Lung (tissue), 11 donors: ENCODE measurements at regions not wholly inside any gene's neighbourhood (a gene's known extent, or its start where the extent isn't known, plus 50 kb on each side); places are given as distances from the start of the nearest gene placed in this dataset.
A peak's percentile ranks its signal among the peaks of the same experiment; 100 is the strongest.

Source experiments
- ATAC-seq: fragments of 200-7000 bp; cut with Tn5 transposase; one replicate; pipeline ENCODE4 v1.9.1; 2020; ENCODE audit warnings: moderate number of reproducible peaks; ENCODE audit not compliant: insufficient read depth, low FRiP score
- DNase-seq, 3 donors: peaks; one replicate each; pipeline ENCODE4 v3.0.0-alpha.2; 2013 to 2017
- H3K27ac ChIP-seq, 2 donors: one replicate each; pipeline ENCODE4 v1.5.1; 2013; ENCODE audit warnings: mild to moderate bottlenecking in 2 of 2, moderate library complexity in 2 of 2, control low read depth in 1 of 2, inconsistent platforms in 1 of 2, low read depth in 1 of 2, low read length in 1 of 2
- H3K27me3 ChIP-seq, 3 donors: one replicate each; pipeline ENCODE4 v1.5.1; 2013; ENCODE audit warnings: low read length in 2 of 3; ENCODE audit not compliant: control insufficient read depth in 3 of 3, insufficient read depth in 3 of 3
- H3K36me3 ChIP-seq, 4 donors: one replicate each; pipeline ENCODE4 v1.5.1; 2013; ENCODE audit warnings: low read length in 4 of 4, mild to moderate bottlenecking in 1 of 4, moderate library complexity in 1 of 4; ENCODE audit not compliant: control insufficient read depth in 4 of 4, insufficient read depth in 4 of 4
- H3K4me1 ChIP-seq, 5 donors: one replicate each; pipeline ENCODE4 v1.5.1; 2013; ENCODE audit warnings: low read length in 5 of 5, mild to moderate bottlenecking in 2 of 5, moderate library complexity in 1 of 5; ENCODE audit not compliant: control insufficient read depth in 5 of 5, insufficient read depth in 5 of 5
- H3K4me3 ChIP-seq: one replicate; pipeline ENCODE4 v1.5.1; 2013; ENCODE audit warnings: mild to moderate bottlenecking, control low read depth, moderate library complexity
- H3K9ac ChIP-seq, 2 donors: one replicate each; pipeline ENCODE4 v1.5.1; 2013; ENCODE audit warnings: low read length in 2 of 2, control low read depth in 1 of 2; ENCODE audit not compliant: insufficient read depth in 1 of 2
- H3K9me3 ChIP-seq, 4 donors: one replicate each; pipeline ENCODE4 v1.5.1; 2013; ENCODE audit warnings: low read length in 3 of 4, mild to moderate bottlenecking in 1 of 4, moderate library complexity in 1 of 4; ENCODE audit not compliant: control insufficient read depth in 4 of 4, insufficient read depth in 3 of 4
- WGBS, 2 donors: extraction: QIAGEN DNeasy Blood & Tissue Kit; methylation state at CpG; one replicate each; pipeline ENCODE4 v1.1.7; 2013; 5-methylcytosine and 5-hydroxymethylcytosine counted together
- TF ChIP-seq, protein P1 (sequence below): IDR thresholded peaks from 2 replicates; pipeline ENCODE4 v1.5.1; 2012; ENCODE audit warnings: mild to moderate bottlenecking; ENCODE audit errors: control extremely low read depth, extremely low read depth
- donor health status: control.
- donor health status: control.
- donor health status: Bipolar disorder and iron deficiency.
- donor health status: healthy.
- donor health status: DM: yes; HTN: yes; CAD: no.

DNA sequence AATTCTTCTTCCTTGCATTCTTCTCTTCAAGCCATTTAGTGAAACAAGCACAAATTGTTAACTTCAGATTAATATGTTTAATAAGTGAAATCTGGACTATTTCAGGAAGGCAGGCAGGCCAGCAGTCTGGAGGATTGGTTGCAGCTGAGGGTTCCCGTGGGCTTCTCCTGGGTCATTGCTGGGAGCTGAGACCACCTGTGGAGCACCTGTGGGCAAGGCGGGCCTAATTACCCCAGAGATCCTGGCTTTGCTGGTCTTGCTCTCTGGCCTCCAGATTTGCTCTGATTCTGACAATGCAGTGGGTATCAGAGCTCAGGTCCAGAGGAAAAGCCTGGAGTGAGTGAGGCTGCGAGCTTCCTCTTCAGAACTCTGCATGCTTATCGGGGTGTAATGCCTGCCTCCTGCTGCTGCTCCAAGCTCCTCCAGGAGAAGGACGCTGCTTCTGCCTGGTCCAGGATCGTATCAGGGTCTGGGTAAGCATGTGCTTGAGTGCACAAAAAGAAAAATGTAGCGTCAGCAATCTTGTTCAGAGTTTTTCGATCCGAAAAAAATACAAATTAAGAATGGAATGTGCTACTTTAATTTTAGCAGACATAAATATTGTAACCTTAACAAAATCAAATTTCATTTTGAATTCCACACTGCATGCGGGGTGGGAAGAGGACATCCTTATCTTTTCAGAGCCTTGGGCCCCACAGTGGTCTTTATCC lies 93.8 kb downstream of the TMEM30B start:
- TF ChIP-seq, protein P1, sequence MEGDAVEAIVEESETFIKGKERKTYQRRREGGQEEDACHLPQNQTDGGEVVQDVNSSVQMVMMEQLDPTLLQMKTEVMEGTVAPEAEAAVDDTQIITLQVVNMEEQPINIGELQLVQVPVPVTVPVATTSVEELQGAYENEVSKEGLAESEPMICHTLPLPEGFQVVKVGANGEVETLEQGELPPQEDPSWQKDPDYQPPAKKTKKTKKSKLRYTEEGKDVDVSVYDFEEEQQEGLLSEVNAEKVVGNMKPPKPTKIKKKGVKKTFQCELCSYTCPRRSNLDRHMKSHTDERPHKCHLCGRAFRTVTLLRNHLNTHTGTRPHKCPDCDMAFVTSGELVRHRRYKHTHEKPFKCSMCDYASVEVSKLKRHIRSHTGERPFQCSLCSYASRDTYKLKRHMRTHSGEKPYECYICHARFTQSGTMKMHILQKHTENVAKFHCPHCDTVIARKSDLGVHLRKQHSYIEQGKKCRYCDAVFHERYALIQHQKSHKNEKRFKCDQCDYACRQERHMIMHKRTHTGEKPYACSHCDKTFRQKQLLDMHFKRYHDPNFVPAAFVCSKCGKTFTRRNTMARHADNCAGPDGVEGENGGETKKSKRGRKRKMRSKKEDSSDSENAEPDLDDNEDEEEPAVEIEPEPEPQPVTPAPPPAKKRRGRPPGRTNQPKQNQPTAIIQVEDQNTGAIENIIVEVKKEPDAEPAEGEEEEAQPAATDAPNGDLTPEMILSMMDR = no peak
- DNase-seq = peak; percentile 24 to 45 (median 32)
- no peak for ATAC-seq
- no peak overlapping the region for H3K9ac ChIP-seq
- H3K36me3 ChIP-seq = no peaks in the 10 kb centered on the region
- H3K27ac ChIP-seq = no peak overlapping the region
- WGBS, 2 donors = 77 to 78% methylated on average over 10 of the region's 10 CpGs
- peaks cover 0 to 26% (median 4%) of the 10 kb centered on the region in 5 donors for H3K4me1 ChIP-seq
- no peaks in the 10 kb centered on the region for H3K9me3 ChIP-seq
- H3K27me3 ChIP-seq = no peaks in the 10 kb centered on the region
- no peak overlapping the region for H3K4me3 ChIP-seq

DNA sequence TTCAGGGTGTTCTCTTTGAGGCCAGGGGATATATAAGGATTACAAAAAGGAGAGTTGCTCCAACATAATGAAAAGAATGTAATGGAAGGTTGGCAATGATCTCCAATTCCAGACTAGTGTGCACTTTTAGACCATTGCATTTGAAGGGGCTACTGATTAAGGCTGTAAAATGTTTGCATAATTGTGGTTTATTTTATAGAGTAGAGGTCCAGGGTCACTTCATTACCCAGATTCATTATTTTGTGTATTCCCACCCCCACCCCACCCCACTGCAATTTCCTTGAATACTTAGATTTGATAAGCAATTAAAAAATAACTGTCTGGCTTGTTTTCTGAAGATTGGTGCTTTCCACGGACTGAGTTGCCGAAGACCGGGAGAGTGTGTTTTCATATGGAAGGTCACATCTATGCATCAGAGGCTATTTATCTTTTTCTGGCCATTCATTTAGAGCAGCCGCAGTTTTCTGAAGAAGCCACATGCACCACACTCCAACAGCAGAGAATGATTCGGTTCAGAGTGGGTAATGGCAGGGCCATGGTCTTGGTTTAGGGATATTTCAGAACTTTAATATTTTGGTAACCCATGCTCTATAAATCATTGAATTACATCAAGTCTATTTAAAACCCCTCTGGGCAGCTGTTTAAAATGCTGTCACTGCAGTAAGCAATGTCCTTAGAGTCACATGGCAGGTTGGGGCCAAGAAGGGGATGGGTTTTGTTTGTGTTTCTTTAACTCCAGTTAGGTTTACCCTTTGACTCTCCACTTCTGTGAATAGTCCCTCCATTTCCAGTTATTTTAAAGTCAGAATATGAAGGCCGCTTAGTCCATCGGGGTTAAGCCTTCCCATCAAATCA lies 94.6 kb downstream of the TMEM30B start:
- peak in 2 of 3 donors; percentile 19 to 37 for DNase-seq

DNA sequence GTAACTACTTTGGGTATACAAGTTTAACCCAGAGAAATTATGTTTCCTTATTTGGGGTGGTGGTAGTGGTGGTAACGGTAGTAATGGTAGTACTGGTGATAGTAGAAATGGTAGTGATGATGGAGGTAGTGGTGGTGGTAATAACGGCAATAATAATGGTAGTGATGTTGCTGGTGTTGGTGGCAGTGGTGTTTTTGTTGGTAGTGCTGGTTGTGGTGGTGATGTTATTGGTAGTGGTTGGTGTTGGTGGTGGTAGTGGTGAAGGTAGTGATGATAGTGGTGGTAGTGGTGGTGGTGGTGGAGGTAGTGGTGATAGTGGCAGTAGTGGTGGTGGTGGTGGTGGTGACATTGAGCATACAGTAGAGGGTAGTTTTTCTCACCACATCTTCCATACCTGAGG lies 95.6 kb downstream of the TMEM30B start:
- no peak overlapping the region for H3K9ac ChIP-seq
- H3K27ac ChIP-seq = no peak overlapping the region
- TF ChIP-seq, protein P1 = no peak
- H3K9me3 ChIP-seq = peaks cover 0 to 3% (median 0%) of the 10 kb centered on the region in 4 donors
- H3K4me1 ChIP-seq = peaks cover 0 to 26% (median 4%) of the 10 kb centered on the region in 5 donors
- ATAC-seq (no peak), DNase-seq (no peak)
- H3K27me3 ChIP-seq = no peaks in the 10 kb centered on the region
- WGBS, 2 donors = 68 to 74% methylated on average over 2 of the region's 2 CpGs
- no peak overlapping the region for H3K4me3 ChIP-seq
- H3K36me3 ChIP-seq = no peaks in the 10 kb centered on the region

More for the DNA sequence above, 94.6 kb downstream of the TMEM30B start:
- Histone ChIP-seq H3K36me3 (no peaks in the 10 kb centered on the region), H3K4me1 (peaks cover 0 to 26% (median 4%) of the 10 kb centered on the region in 5 donors), H3K4me3 (no peak overlapping the region), H3K9ac (no peak overlapping the region), H3K27ac (no peak overlapping the region), H3K27me3 (no peaks in the 10 kb centered on the region), H3K9me3 (peaks cover 0 to 1% (median 0%) of the 10 kb centered on the region in 4 donors)
- 91 to 94% methylated on average over 7 of the region's 7 CpGs for WGBS, 2 donors
- no peak for ATAC-seq
- TF ChIP-seq, protein P1 = no peak
